Naive thymus-derived CD4-positive, alpha-beta T cell (primary cell): ENCODE measurements at regions not wholly inside any gene's neighbourhood (a gene's known extent, or its start where the extent isn't known, plus 50 kb on each side); places are given as distances from the start of the nearest gene placed in this dataset.

Experiments
- ATAC-seq: fragments of 150-1000 bp; cut with Tn5 transposase; 2 replicates; pipeline ENCODE4 v1.10.0; 2021; ENCODE audit warnings: mild to moderate bottlenecking, moderate library complexity
- CTCF ChIA-PET: fragments of 350-600 bp; sonication (Branson Sonifier 250); formaldehyde crosslinking; loops from one replicate; lab custom pipeline; 2021; ENCODE audit warnings: antibody characterized with exemption; lab: Charles Lee
- POLR2A ChIA-PET: fragments of 350-600 bp; sonication (Branson Sonifier 250); formaldehyde crosslinking; loops from one replicate; lab custom pipeline; 2021; ENCODE audit warnings: antibody characterized with exemption, inconsistent platforms; lab: Charles Lee
- DNase-seq, 9 donors: peaks; one replicate each; pipeline versions ENCODE4 v3.0.0 to v3.0.0-alpha.2; 2020 to 2022; ENCODE audit warnings: mixed read lengths in 1 of 9
- H3K27ac ChIP-seq: one replicate; pipeline ENCODE4 v1.7.0; 2013; ENCODE audit warnings: mild to moderate bottlenecking, low read depth, low read length, moderate library complexity
- H3K27me3 ChIP-seq, 2 donors: one replicate each; pipeline ENCODE4 v1.7.0; 2013; ENCODE audit warnings: low read length in 2 of 2, mild to moderate bottlenecking in 2 of 2, moderate library complexity in 2 of 2; ENCODE audit not compliant: control insufficient read depth in 2 of 2, insufficient read depth in 2 of 2
- H3K36me3 ChIP-seq, 3 experiments: 1 replicate in 2 of 3; 2 replicates in 1 of 3; pipeline ENCODE4 v1.7.0; 2013; ENCODE audit warnings: low read length in 3 of 3, mild to moderate bottlenecking in 3 of 3, moderate library complexity in 1 of 3; ENCODE audit not compliant: insufficient read depth in 3 of 3, control insufficient read depth in 2 of 3
- H3K4me1 ChIP-seq, 2 donors: one replicate each; pipeline ENCODE4 v1.7.0; 2013; ENCODE audit warnings: low read length in 2 of 2, mild to moderate bottlenecking in 2 of 2, moderate library complexity in 1 of 2; ENCODE audit not compliant: control insufficient read depth in 2 of 2, insufficient read depth in 2 of 2
- H3K4me3 ChIP-seq: 2 replicates; pipeline ENCODE4 v1.7.0; 2013; ENCODE audit warnings: mild to moderate bottlenecking, low read length
- H3K9me3 ChIP-seq, 3 experiments: 1 replicate in 2 of 3; 2 replicates in 1 of 3; pipeline ENCODE4 v1.7.0; 2013; ENCODE audit warnings: low read length in 3 of 3; ENCODE audit not compliant: control insufficient read depth in 2 of 3
- H3K27ac Mint-ChIP-seq, 9 donors: one replicate each; pipeline ENCODE4 v1.8.0; 2020 to 2022; ENCODE audit warnings: mixed read lengths in 9 of 9, mild to moderate bottlenecking in 8 of 9, moderate library complexity in 5 of 9, inconsistent platforms in 2 of 9
- H3K27me3 Mint-ChIP-seq, 5 donors: one replicate each; pipeline ENCODE4 v1.8.0; 2021 to 2022; ENCODE audit warnings: mixed read lengths in 5 of 5, mild to moderate bottlenecking in 1 of 5
- H3K36me3 Mint-ChIP-seq, 5 donors: one replicate each; pipeline ENCODE4 v1.8.0; 2020 to 2022; ENCODE audit warnings: mixed read lengths in 5 of 5, mild to moderate bottlenecking in 3 of 5, inconsistent platforms in 1 of 5
- H3K4me1 Mint-ChIP-seq, 7 donors: one replicate each; pipeline ENCODE4 v1.8.0; 2020 to 2022; ENCODE audit warnings: mixed read lengths in 7 of 7, mild to moderate bottlenecking in 3 of 7, inconsistent platforms in 1 of 7
- H3K4me3 Mint-ChIP-seq, 10 donors: one replicate each; pipeline ENCODE4 v1.8.0; 2020 to 2022; ENCODE audit warnings: mild to moderate bottlenecking in 10 of 10, mixed read lengths in 10 of 10, moderate library complexity in 6 of 10, inconsistent platforms in 2 of 10
- H3K9me3 Mint-ChIP-seq, 11 donors: one replicate each; pipeline ENCODE4 v1.8.0; 2020 to 2022; ENCODE audit warnings: mixed read lengths in 11 of 11, mild to moderate bottlenecking in 4 of 11, inconsistent platforms in 1 of 11, moderate library complexity in 1 of 11
- intact Hi-C, 2 donors: fragments of 100-400 bp; cut with micrococcal nuclease; formaldehyde crosslinking; loops; one replicate each; pipeline ENCODE4 v1.15.1; 2023

DNA sequence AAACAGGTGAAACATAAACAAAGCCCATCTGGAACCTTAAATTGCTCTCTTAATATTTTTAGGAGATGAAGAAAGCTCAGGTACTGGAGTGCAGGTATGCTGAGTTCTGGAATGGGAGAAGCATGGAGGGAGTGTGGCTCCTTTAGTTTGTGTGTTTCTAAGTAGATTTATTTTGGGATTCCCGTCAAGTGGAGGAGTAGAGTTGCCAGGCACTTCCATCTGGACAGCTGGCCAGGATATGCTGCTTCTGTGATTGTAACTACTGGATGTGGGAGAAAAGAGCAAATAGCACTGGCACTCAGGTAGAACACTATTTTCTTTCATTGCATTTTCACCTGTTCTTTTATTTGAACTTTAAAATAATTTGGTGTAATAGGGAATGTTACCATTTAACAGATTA, 182.3 kb upstream of the MAST4 start:
- no peaks in the 10 kb centered on the region for H3K4me1 ChIP-seq
- Mint-ChIP-seq H3K9me3 (peaks cover 0 to 3% (median 0%) of the 10 kb centered on the region in 11 donors), H3K4me1 (no peaks in the 10 kb centered on the region), H3K36me3 (no peaks in the 10 kb centered on the region), H3K27me3 (peaks cover 0 to 10% (median 4%) of the 10 kb centered on the region in 5 donors), H3K27ac (no peak overlapping the region), H3K4me3 (no peak overlapping the region)
- no peaks in the 10 kb centered on the region for H3K9me3 ChIP-seq
- ATAC-seq (no peak), DNase-seq (no peak)
- no peak overlapping the region for H3K4me3 ChIP-seq
- H3K27ac ChIP-seq = no peak overlapping the region
- intact Hi-C loops = no loop called here
- H3K27me3 ChIP-seq = no peaks in the 10 kb centered on the region
- POLR2A ChIA-PET = no interaction called here
- CTCF ChIA-PET = no interaction called here
- H3K36me3 ChIP-seq = no peaks in the 10 kb centered on the region

DNA sequence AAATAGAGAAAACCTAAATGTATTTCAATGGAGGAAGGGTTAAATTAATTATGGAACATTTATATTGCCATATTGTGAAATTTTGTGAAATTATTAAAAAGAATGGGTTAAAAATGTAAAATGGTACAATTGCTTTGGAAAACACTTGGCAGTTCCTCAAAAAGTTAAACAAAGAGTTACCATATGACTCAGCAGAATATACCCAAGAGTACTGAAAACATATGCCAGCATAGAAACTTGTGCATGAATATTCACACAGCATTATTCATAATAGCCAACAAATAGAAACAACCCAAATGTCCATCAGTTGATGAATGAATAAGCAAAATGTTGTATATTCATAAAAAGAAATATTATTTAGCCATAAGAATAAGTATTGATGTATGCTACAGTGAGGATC, 181.0 kb upstream of the MAST4 start:
- intact Hi-C loops = no loop called here
- Mint-ChIP-seq H3K27me3 (peaks cover 0 to 16% (median 4%) of the 10 kb centered on the region in 5 donors), H3K36me3 (no peaks in the 10 kb centered on the region), H3K4me3 (no peak overlapping the region), H3K27ac (no peak overlapping the region), H3K9me3 (peaks cover 0 to 3% (median 0%) of the 10 kb centered on the region in 11 donors), H3K4me1 (no peaks in the 10 kb centered on the region)
- POLR2A ChIA-PET = no interaction called here
- Histone ChIP-seq H3K9me3 (no peaks in the 10 kb centered on the region), H3K36me3 (no peaks in the 10 kb centered on the region), H3K27me3 (no peaks in the 10 kb centered on the region), H3K27ac (no peak overlapping the region), H3K4me3 (no peak overlapping the region), H3K4me1 (no peaks in the 10 kb centered on the region)
- ATAC-seq = no peak
- CTCF ChIA-PET = no interaction called here
- DNase-seq = no peak

DNA sequence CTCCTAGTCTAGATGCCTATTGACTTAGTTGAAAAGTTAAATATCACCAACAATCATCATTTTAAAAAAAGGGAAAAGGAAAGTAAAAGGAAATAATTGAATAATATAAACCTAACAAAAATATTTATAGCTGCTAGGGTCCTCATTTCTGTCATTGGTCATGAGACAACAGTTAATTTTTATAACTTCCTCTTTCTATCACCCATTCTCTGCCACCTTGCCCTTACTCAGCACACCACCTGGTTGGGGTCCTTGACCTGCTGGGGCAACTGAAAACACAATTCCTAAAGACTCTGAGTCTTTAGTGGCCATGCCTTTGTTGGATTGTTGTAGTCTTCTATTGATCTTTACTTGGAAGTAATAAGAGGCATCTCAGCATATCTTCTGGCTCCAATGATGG, 179.5 kb upstream of the MAST4 start:
- no peak overlapping the region for H3K4me3 Mint-ChIP-seq
- H3K4me1 Mint-ChIP-seq = no peaks in the 10 kb centered on the region
- POLR2A ChIA-PET = no interaction called here
- DNase-seq = no peak
- H3K36me3 ChIP-seq = no peaks in the 10 kb centered on the region
- no peak for ATAC-seq
- intact Hi-C loops = no loop called here
- H3K9me3 ChIP-seq = no peaks in the 10 kb centered on the region
- peaks cover 0 to 9% (median 0%) of the 10 kb centered on the region in 11 donors for H3K9me3 Mint-ChIP-seq
- H3K27me3 Mint-ChIP-seq = peaks cover 0 to 26% (median 14%) of the 10 kb centered on the region in 5 donors
- no peaks in the 10 kb centered on the region for H3K27me3 ChIP-seq
- no peaks in the 10 kb centered on the region for H3K4me1 ChIP-seq
- no peaks in the 10 kb centered on the region for H3K36me3 Mint-ChIP-seq
- H3K4me3 ChIP-seq = no peak overlapping the region
- no peak overlapping the region for H3K27ac Mint-ChIP-seq
- no peak overlapping the region for H3K27ac ChIP-seq
- CTCF ChIA-PET = no interaction called here

DNA sequence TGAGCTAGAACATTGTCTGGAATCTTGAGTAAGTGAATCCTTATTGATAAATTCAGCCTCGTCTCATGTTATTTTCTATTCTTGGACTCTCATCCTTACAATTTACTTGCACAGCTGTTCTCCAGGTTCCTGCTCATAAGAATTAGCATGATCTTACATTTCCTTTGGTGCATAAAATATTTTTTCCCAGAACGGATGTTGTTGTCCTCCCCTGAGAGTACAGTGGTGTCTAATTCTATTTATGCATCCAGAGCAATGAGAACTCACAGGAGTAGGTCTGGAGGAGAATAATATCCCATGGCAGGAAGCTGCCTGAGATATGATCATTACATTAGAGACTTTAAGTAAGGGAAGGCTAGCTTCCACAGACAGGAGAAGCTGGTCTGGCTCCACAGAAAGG, 178.4 kb upstream of the MAST4 start:
- no peaks in the 10 kb centered on the region for H3K4me1 ChIP-seq
- Mint-ChIP-seq H3K27me3 (peaks cover 0 to 26% (median 14%) of the 10 kb centered on the region in 5 donors), H3K27ac (no peak overlapping the region), H3K36me3 (no peaks in the 10 kb centered on the region), H3K4me1 (no peaks in the 10 kb centered on the region), H3K4me3 (no peak overlapping the region), H3K9me3 (peaks cover 0 to 14% (median 1%) of the 10 kb centered on the region in 11 donors)
- ChIA-PET CTCF (no interaction called here), POLR2A (no interaction called here)
- no peak overlapping the region for H3K4me3 ChIP-seq
- H3K27me3 ChIP-seq = no peaks in the 10 kb centered on the region
- H3K27ac ChIP-seq = no peak overlapping the region
- intact Hi-C loops = no loop called here
- no peaks in the 10 kb centered on the region for H3K9me3 ChIP-seq
- no peaks in the 10 kb centered on the region for H3K36me3 ChIP-seq
- ATAC-seq = no peak
- no peak for DNase-seq

DNA sequence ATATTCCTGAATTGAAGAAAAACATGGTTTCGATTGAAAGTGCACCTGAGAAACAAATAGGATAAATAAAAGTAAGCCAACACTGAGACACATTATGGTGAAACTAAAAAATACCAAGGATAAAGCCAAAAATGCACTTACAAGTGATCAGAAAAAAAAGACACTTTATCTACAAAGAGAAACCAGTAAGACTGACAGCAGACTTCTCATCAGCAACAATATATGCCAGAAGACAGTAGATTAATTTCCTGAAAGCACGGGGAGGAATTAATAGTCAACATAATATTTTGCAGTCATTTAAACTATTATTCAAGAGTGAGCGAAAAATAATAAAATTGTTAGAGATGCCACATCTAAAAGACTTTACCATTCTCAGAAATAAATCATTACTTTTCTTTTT, 172.7 kb upstream of the MAST4 start:
- ATAC-seq = no peak
- H3K27me3 Mint-ChIP-seq = peaks cover 5 to 21% (median 14%) of the 10 kb centered on the region in 5 donors
- H3K4me3 ChIP-seq = no peak overlapping the region
- no peak overlapping the region for H3K27ac ChIP-seq
- H3K9me3 ChIP-seq = no peaks in the 10 kb centered on the region
- H3K4me3 Mint-ChIP-seq = no peak overlapping the region
- DNase-seq = no peak
- peaks cover 0 to 2% (median 0%) of the 10 kb centered on the region in 7 donors for H3K4me1 Mint-ChIP-seq
- CTCF ChIA-PET = interaction anchor here (0.5 kb wide), 1 partner anchor 117 kb away, joined by 3 read pairs; no protein-coding TSS in a partner anchor
- POLR2A ChIA-PET = no interaction called here
- H3K27ac Mint-ChIP-seq = no peak overlapping the region
- peaks cover 1 to 30% (median 3%) of the 10 kb centered on the region in 11 donors for H3K9me3 Mint-ChIP-seq
- H3K36me3 Mint-ChIP-seq = no peaks in the 10 kb centered on the region
- H3K4me1 ChIP-seq = no peaks in the 10 kb centered on the region
- no peaks in the 10 kb centered on the region for H3K36me3 ChIP-seq
- no peaks in the 10 kb centered on the region for H3K27me3 ChIP-seq
- intact Hi-C loops = no loop called here

DNA sequence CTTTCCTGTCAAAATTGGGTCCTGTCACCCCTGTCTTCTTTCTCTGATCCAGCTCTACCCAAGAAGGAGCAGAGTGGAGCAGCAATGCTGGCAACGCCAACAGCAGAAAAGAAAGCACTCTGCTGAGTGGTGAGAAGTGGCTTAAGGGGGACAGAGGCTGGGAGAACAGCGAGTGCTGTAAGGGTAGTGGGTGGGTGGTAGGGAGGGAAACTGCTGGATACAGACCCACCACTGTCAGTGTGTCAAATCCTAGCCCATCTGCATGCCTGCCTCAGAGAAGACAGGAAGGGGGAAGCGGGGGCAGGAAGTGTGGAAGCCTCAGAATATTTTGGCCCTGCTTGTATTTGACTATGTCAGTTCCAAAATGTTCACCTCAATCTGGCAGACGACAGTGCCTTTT, 170.4 kb upstream of the MAST4 start:
- intact Hi-C loops = no loop called here
- Histone ChIP-seq H3K4me3 (no peak overlapping the region), H3K4me1 (no peaks in the 10 kb centered on the region), H3K27me3 (no peaks in the 10 kb centered on the region), H3K9me3 (no peaks in the 10 kb centered on the region), H3K36me3 (no peaks in the 10 kb centered on the region), H3K27ac (no peak overlapping the region)
- peaks cover 0 to 2% (median 0%) of the 10 kb centered on the region in 7 donors for H3K4me1 Mint-ChIP-seq
- peaks cover 1 to 35% (median 6%) of the 10 kb centered on the region in 11 donors for H3K9me3 Mint-ChIP-seq
- ATAC-seq (no peak), DNase-seq (no peak)
- H3K27me3 Mint-ChIP-seq = peaks cover 2 to 24% (median 16%) of the 10 kb centered on the region in 5 donors
- POLR2A ChIA-PET = no interaction called here
- CTCF ChIA-PET = no interaction called here
- no peaks in the 10 kb centered on the region for H3K36me3 Mint-ChIP-seq
- H3K4me3 Mint-ChIP-seq = no peak overlapping the region
- H3K27ac Mint-ChIP-seq = no peak overlapping the region

DNA sequence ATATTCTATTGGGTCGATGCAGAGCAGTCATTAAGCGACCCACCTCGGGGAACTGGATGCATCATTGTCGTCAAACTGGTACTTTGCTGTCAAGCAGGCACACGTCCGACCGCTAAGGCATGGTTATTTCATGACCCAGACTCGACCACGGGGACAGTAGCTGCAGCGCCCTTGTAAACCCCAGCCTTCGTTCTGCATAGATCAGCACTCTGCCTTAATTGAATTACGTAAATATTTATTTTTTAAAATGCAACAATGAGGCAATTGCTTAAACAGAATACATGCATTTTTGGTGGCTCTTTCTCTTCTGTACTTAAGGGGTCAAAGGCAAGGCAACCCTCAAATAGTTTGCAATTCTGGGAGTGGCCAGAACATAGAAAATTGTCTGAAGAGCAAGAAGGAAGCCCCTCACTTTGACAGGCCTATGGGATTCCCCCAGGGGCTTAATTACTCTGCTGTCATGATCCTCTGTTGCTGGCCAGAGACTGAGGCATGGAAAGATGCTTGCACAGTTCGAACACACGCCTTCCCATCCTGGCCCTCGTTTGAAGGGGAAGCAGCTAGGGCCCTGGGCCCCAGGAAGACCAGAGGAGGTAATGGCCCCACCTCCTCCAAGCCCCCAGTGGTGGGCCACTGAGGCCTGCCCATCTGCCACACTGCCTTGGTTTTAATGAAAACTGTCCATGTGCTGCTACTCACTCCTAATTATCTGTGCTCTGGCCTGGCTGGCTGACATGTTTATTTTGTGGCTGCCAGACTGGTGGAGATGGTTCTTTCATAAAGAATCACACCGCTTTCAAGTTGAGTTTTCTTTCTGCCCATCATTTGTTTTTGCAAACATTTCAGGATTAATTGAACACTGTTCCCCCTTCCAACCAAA, 169.7 kb upstream of the MAST4 start:
- DNase-seq (no peak), ATAC-seq (no peak)
- no peaks in the 10 kb centered on the region for H3K36me3 Mint-ChIP-seq
- Histone ChIP-seq H3K27ac (no peak overlapping the region), H3K27me3 (no peaks in the 10 kb centered on the region), H3K9me3 (no peaks in the 10 kb centered on the region), H3K36me3 (no peaks in the 10 kb centered on the region), H3K4me3 (no peak overlapping the region), H3K4me1 (no peaks in the 10 kb centered on the region)
- peaks cover 0 to 2% (median 0%) of the 10 kb centered on the region in 7 donors for H3K4me1 Mint-ChIP-seq
- CTCF ChIA-PET = no interaction called here
- H3K9me3 Mint-ChIP-seq = peaks cover 1 to 28% (median 3%) of the 10 kb centered on the region in 11 donors
- intact Hi-C loops = no loop called here
- no peak overlapping the region for H3K4me3 Mint-ChIP-seq
- peaks cover 2 to 20% (median 15%) of the 10 kb centered on the region in 5 donors for H3K27me3 Mint-ChIP-seq
- POLR2A ChIA-PET = no interaction called here
- no peak overlapping the region for H3K27ac Mint-ChIP-seq
